ENCODE measurements at regions not wholly inside any gene's neighbourhood (a gene's known extent, or its start where the extent isn't known, plus 50 kb on each side); places are given as distances from the start of the nearest gene placed in this dataset.

DNA sequence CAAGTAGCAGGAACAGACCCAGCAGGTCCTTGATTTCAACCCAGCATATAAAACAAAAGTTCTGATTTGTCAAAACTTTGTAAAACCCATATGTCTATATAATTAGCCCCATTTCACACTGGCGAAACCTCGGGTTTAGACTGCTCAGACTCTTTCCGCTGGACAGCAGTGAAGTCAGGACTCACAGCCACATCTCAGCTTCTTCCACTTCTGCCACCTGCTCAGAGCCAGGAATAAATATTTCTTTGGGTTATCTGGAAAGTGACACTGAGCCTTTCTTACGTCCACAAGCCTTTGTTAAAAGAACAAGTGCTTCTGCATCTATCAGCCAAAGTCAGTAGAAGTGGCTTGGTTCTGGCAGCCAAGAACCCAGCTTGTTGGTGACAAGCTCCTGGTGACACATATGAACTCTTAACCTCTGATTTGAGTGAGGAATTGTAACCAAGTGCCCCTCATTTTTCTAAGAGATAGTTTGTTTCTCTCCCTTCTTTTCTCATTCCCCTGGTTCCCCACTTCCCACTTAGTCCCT, 118.1 kb upstream of the CHD2 start:
- H3K4me2 ChIP-seq (ENCODE audit: control insufficient read depth, insufficient read depth), result no peak overlapping the region
- FAIRE-seq (no peak), ATAC-seq (no peak), DNase-seq (ENCODE audit: low read depth, low spot score) (no peak)
- TF ChIP-seq SIX5 (IDR thresholded peaks at IDR 0.05; ENCODE audit: low read depth, low read length, severe bottlenecking) (no peak), STAT3 (IDR thresholded peaks at IDR 0.05; ENCODE audit: low read depth, low read length) (no peak), YY1 (IDR thresholded peaks at IDR 0.05; ENCODE audit: low read depth, low read length) (no peak), TCF7 (IDR thresholded peaks at IDR 0.05; ENCODE audit: borderline replicate concordance) (no peak), ZNF207 (IDR thresholded peaks at IDR 0.05; ENCODE audit: borderline replicate concordance) (no peak), EGR1 (IDR thresholded peaks at IDR 0.05; ENCODE audit: borderline replicate concordance in 1 of 2, low read depth in 2 of 2, low read length in 2 of 2) (no peak), TCF3 (IDR thresholded peaks at IDR 0.05; ENCODE audit: borderline replicate concordance, insufficient read depth, low read depth, low read length) (no peak), MTA2 (IDR thresholded peaks at IDR 0.05; ENCODE audit: low read depth) (no peak), SPI1 (IDR thresholded peaks at IDR 0.05; ENCODE audit: borderline replicate concordance, insufficient read depth, low read depth, low read length) (no peak), KAT2A (conservative IDR thresholded peaks at IDR 0.05; ENCODE audit: control insufficient read depth, low read depth, low read length) (no peak), CBFB (IDR thresholded peaks at IDR 0.05; ENCODE audit: low read depth) (no peak), YBX1 (IDR thresholded peaks at IDR 0.05) (no peak), SP1 (IDR thresholded peaks at IDR 0.05; ENCODE audit: low read depth, low read length) (no peak), KLF5 (IDR thresholded peaks at IDR 0.05; ENCODE audit: partially characterized antibody) (no peak), IRF4 (IDR thresholded peaks at IDR 0.05; ENCODE audit: low read depth, low read length) (no peak)
- TF ChIP-seq, protein P1, sequence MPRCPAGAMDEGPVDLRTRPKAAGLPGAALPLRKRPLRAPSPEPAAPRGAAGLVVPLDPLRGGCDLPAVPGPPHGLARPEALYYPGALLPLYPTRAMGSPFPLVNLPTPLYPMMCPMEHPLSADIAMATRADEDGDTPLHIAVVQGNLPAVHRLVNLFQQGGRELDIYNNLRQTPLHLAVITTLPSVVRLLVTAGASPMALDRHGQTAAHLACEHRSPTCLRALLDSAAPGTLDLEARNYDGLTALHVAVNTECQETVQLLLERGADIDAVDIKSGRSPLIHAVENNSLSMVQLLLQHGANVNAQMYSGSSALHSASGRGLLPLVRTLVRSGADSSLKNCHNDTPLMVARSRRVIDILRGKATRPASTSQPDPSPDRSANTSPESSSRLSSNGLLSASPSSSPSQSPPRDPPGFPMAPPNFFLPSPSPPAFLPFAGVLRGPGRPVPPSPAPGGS (IDR thresholded peaks at IDR 0.05; ENCODE audit: borderline replicate concordance, insufficient read depth, low read depth, low read length, poor library complexity, severe bottlenecking), result no peak
- TF ChIP-seq, protein P2, sequence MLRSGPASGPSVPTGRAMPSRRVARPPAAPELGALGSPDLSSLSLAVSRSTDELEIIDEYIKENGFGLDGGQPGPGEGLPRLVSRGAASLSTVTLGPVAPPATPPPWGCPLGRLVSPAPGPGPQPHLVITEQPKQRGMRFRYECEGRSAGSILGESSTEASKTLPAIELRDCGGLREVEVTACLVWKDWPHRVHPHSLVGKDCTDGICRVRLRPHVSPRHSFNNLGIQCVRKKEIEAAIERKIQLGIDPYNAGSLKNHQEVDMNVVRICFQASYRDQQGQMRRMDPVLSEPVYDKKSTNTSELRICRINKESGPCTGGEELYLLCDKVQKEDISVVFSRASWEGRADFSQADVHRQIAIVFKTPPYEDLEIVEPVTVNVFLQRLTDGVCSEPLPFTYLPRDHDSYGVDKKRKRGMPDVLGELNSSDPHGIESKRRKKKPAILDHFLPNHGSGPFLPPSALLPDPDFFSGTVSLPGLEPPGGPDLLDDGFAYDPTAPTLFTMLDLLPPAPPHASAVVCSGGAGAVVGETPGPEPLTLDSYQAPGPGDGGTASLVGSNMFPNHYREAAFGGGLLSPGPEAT (IDR thresholded peaks at IDR 0.05; ENCODE audit: low read depth), result no peak
- TF ChIP-seq, protein P3, sequence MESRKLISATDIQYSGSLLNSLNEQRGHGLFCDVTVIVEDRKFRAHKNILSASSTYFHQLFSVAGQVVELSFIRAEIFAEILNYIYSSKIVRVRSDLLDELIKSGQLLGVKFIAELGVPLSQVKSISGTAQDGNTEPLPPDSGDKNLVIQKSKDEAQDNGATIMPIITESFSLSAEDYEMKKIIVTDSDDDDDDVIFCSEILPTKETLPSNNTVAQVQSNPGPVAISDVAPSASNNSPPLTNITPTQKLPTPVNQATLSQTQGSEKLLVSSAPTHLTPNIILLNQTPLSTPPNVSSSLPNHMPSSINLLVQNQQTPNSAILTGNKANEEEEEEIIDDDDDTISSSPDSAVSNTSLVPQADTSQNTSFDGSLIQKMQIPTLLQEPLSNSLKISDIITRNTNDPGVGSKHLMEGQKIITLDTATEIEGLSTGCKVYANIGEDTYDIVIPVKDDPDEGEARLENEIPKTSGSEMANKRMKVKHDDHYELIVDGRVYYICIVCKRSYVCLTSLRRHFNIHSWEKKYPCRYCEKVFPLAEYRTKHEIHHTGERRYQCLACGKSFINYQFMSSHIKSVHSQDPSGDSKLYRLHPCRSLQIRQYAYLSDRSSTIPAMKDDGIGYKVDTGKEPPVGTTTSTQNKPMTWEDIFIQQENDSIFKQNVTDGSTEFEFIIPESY (IDR thresholded peaks at IDR 0.05), result no peak
- H3K36me3 ChIP-seq (ENCODE audit: control insufficient read depth in 2 of 2, insufficient read depth in 2 of 2, low read length in 1 of 2), result no peaks in the 10 kb centered on the region
- in situ Hi-C loops (cut with MboI), result loop anchor here (25.0 kb wide), 1 partner anchor 1330 kb away; no protein-coding TSS in a partner anchor
- 81% methylated on average over 4 of the region's 4 CpGs for WGBS (ENCODE audit: insufficient coverage, insufficient replicate concordance, low lambda C conversion rate, missing lambda C conversion rate)
- no peak overlapping the region for H3K4me3 ChIP-seq
- ChIA-PET SMC1A (ENCODE audit: uncharacterized antibody, unreplicated experiment) (no interaction called here), POLR2A (no interaction called here), RAD21 (ENCODE audit: unreplicated experiment) (no interaction called here), CTCF (no interaction called here)
- H3K9ac ChIP-seq (ENCODE audit: control insufficient read depth, insufficient read depth, low read length), result no peak overlapping the region
- H3K4me1 ChIP-seq (ENCODE audit: control insufficient read depth, insufficient read depth, low read length), result no peaks in the 10 kb centered on the region
- no peaks in the 10 kb centered on the region for H4K20me1 ChIP-seq (ENCODE audit: control insufficient read depth, insufficient read depth)
- no peaks in the 10 kb centered on the region; the same call in 1 of the 3 replicates for H3K9me3 ChIP-seq (replicated peaks; ENCODE audit: control insufficient read depth, insufficient read depth, low read length)
- no peaks in the 10 kb centered on the region for H3K79me2 ChIP-seq (ENCODE audit: control insufficient read depth, insufficient read depth, low read length)
- intact Hi-C loops (cut with micrococcal nuclease; ENCODE audit: unreplicated experiment), result no loop called here
- no peak overlapping the region for H2AFZ ChIP-seq (ENCODE audit: control insufficient read depth, low read depth, low read length)
- BruUV-seq (replicated peaks), result no TSS peak
- no peak overlapping the region for H3K27ac ChIP-seq (ENCODE audit: control insufficient read depth, insufficient read depth)
- no peaks in the 10 kb centered on the region for H3K27me3 ChIP-seq (replicated peaks in 1 of 2; ENCODE audit: control insufficient read depth in 2 of 2, insufficient read depth in 2 of 2, low read length in 1 of 2)
